ENCODE measurements at regions not wholly inside any gene's neighbourhood (a gene's known extent, or its start where the extent isn't known, plus 50 kb on each side); places are given as distances from the start of the nearest gene placed in this dataset.
A peak's percentile ranks its signal among the peaks of the same experiment; 100 is the strongest.
"Not testable (repeated sequence)": the region's sequence is repeated elsewhere in the genome, so short reads cannot be mapped to it uniquely, and the experiment has no call there.

- in situ Hi-C loops (cut with MboI; ENCODE audit: low pct_unique_long_range_greater_than_20kb, low sequenced_read_pairs, unreplicated experiment), result no loop called here
- peak; percentile 20 for DNase-seq (ENCODE audit: low spot score)
- peak; percentile 34 for TF ChIP-seq CTCF (IDR thresholded peaks at IDR 0.05; ENCODE audit: extremely low read depth, insufficient read depth, missing control alignments)
Measured at GRCh38 chr3:155995525-155996370, 124.6 kb upstream of the KCNAB1 start.

GRCh38 chr3:155996882-155997281 is 123.5 kb upstream of the KCNAB1 start:
- no peak for DNase-seq (ENCODE audit: low spot score)
- in situ Hi-C loops (cut with MboI; ENCODE audit: low pct_unique_long_range_greater_than_20kb, low sequenced_read_pairs, unreplicated experiment), result no loop called here
- no peak for TF ChIP-seq CTCF (IDR thresholded peaks at IDR 0.05; ENCODE audit: extremely low read depth, insufficient read depth, missing control alignments)

GRCh38 chr3:155998173-155998572 is 122.2 kb upstream of the KCNAB1 start:
- in situ Hi-C loops (cut with MboI; ENCODE audit: low pct_unique_long_range_greater_than_20kb, low sequenced_read_pairs, unreplicated experiment); DNase-seq (ENCODE audit: low spot score): not testable (repeated sequence)

- no peak for DNase-seq (ENCODE audit: low spot score)
- no peak for TF ChIP-seq CTCF (IDR thresholded peaks at IDR 0.05; ENCODE audit: extremely low read depth, insufficient read depth, missing control alignments)
- in situ Hi-C loops (cut with MboI; ENCODE audit: low pct_unique_long_range_greater_than_20kb, low sequenced_read_pairs, unreplicated experiment), result no loop called here
Measured at GRCh38 chr3:156005736-156006135, 114.6 kb upstream of the KCNAB1 start.

- peak; percentile 26 for TF ChIP-seq CTCF (IDR thresholded peaks at IDR 0.05; ENCODE audit: extremely low read depth, insufficient read depth, missing control alignments)
- no peak for DNase-seq (ENCODE audit: low spot score)
- in situ Hi-C loops (cut with MboI; ENCODE audit: low pct_unique_long_range_greater_than_20kb, low sequenced_read_pairs, unreplicated experiment), result no loop called here
Measured at GRCh38 chr3:156010829-156011228, 109.5 kb upstream of the KCNAB1 start.

GRCh38 chr3:156014489-156014888 is 105.9 kb upstream of the KCNAB1 start:
- in situ Hi-C loops (cut with MboI; ENCODE audit: low pct_unique_long_range_greater_than_20kb, low sequenced_read_pairs, unreplicated experiment), result no loop called here
- DNase-seq (ENCODE audit: low spot score), result no peak
- no peak for TF ChIP-seq CTCF (IDR thresholded peaks at IDR 0.05; ENCODE audit: extremely low read depth, insufficient read depth, missing control alignments)

GRCh38 chr3:156016902-156017301 is 103.5 kb upstream of the KCNAB1 start:
- in situ Hi-C loops (cut with MboI; ENCODE audit: low pct_unique_long_range_greater_than_20kb, low sequenced_read_pairs, unreplicated experiment), result no loop called here
- DNase-seq (ENCODE audit: low spot score), result no peak
- no peak for TF ChIP-seq CTCF (IDR thresholded peaks at IDR 0.05; ENCODE audit: extremely low read depth, insufficient read depth, missing control alignments)
